K562 (cell line): ENCODE measurements at regions not wholly inside any gene's neighbourhood (a gene's known extent, or its start where the extent isn't known, plus 50 kb on each side); places are given as distances from the start of the nearest gene placed in this dataset.

Source experiments
- ATAC-seq: fragments of 200-7000 bp; cut with Tn5 transposase; 3 replicates; pipeline ENCODE4 v1.9.1; 2020; ENCODE audit warnings: moderate library complexity
- BruUV-seq: library from RNA; stranded (reverse); fragments of 400-500 nt; replicated peaks from 2 replicates; lab custom pipeline; 2021; lab: Mats Ljungman, UMichigan
- CTCF ChIA-PET: fragments of 300-600 bp; formaldehyde crosslinking; extraction: SDS; loops from one replicate; lab custom pipeline; 2021; ENCODE audit warnings: low intra/inter-chr PET ratio; lab: Yijun Ruan, JAX
- POLR2A ChIA-PET: fragments of 300-600, 350-650 bp; sonication (Branson Sonifier 250); formaldehyde crosslinking; extraction: SDS; loops from one replicate; lab custom pipeline; 2021; ENCODE audit warnings: antibody characterized with exemption, inconsistent platforms; lab: Yijun Ruan, JAX
- DNase-seq, 4 experiments: peaks; one replicate each; pipeline versions ENCODE4 v3.0.0 to v3.0.0-alpha.2; 2011 to 2018; ENCODE audit warnings: low spot score in 3 of 4, mixed read lengths in 3 of 4; ENCODE audit errors: extremely low read depth in 1 of 4
- FAIRE-seq: peaks from 2 replicates; lab custom pipeline; 2011; peaks lifted over from hg19 to GRCh38; lab: Jason Lieb, UNC
- H2AFZ ChIP-seq: 2 replicates; pipeline ENCODE4 v1.6.0; 2011; ENCODE audit warnings: low read depth, low read length, control low read depth, inconsistent platforms
- H3K27ac ChIP-seq: fragments of 200-600 bp; 3 replicates; pipeline ENCODE4 v1.8.0; 2011; ENCODE audit warnings: low read depth, mild to moderate bottlenecking, control low read depth, inconsistent platforms, low read length, moderate library complexity, mixed read lengths; ENCODE audit errors: extremely low read depth
- H3K27me3 ChIP-seq, 2 experiments: fragments of 300-600 bp in 1 of 2; 2 replicates in 1 of 2; 3 replicates in 1 of 2; pipeline versions ENCODE4 v1.6.0 to v1.8.0; 2011; ENCODE audit warnings: inconsistent platforms in 2 of 2, low read length in 2 of 2, mild to moderate bottlenecking in 1 of 2, mixed read lengths in 1 of 2, moderate library complexity in 1 of 2; ENCODE audit not compliant: control insufficient read depth in 2 of 2, insufficient read depth in 2 of 2
- H3K36me3 ChIP-seq: fragments of 300-600 bp; 3 replicates; pipeline ENCODE4 v1.8.0; 2011; ENCODE audit warnings: mild to moderate bottlenecking, low read length, inconsistent platforms; ENCODE audit not compliant: control insufficient read depth, insufficient read depth
- H3K4me1 ChIP-seq, 2 experiments: fragments of 200-600 bp in 1 of 2; replicated peaks in 1 of 2; 2 replicates in 1 of 2; 3 replicates in 1 of 2; pipeline versions ENCODE4 v1.5.1 to v1.8.0; 2011; ENCODE audit warnings: inconsistent platforms in 2 of 2, low read length in 2 of 2, mild to moderate bottlenecking in 1 of 2, mixed read lengths in 1 of 2, moderate library complexity in 1 of 2; ENCODE audit not compliant: control insufficient read depth in 2 of 2, insufficient read depth in 2 of 2
- H3K4me2 ChIP-seq: 2 replicates; pipeline ENCODE4 v1.6.1; 2011; ENCODE audit warnings: low read length, control low read depth, inconsistent platforms, mixed read lengths; ENCODE audit not compliant: insufficient read depth
- H3K4me3 ChIP-seq: fragments of 200-600 bp; sonication (generic), shearing (Covaris generic); 2 replicates; pipeline ENCODE4 v1.5.1; 2016; ENCODE audit warnings: control low read depth, inconsistent platforms
- H3K79me2 ChIP-seq: fragments of 200-600 bp; 3 replicates; pipeline ENCODE4 v1.8.0; 2011; ENCODE audit warnings: low read length, inconsistent platforms; ENCODE audit not compliant: control insufficient read depth, insufficient read depth
- H3K9ac ChIP-seq, 2 experiments: 2 replicates each; pipeline versions ENCODE4 v1.6.0 to v1.6.1; 2011; ENCODE audit warnings: low read depth in 2 of 2, low read length in 2 of 2, control low read depth in 1 of 2, inconsistent platforms in 1 of 2, mild to moderate bottlenecking in 1 of 2, mixed read lengths in 1 of 2; ENCODE audit not compliant: insufficient read depth in 1 of 2
- H3K9me1 ChIP-seq: one replicate; pipeline ENCODE4 v1.6.0; 2011; ENCODE audit warnings: inconsistent platforms, mild to moderate bottlenecking, low read length, moderate library complexity; ENCODE audit not compliant: control insufficient read depth, insufficient read depth
- H3K9me3 ChIP-seq: replicated peaks from 2 replicates; pipeline ENCODE4 v1.5.1; 2011; ENCODE audit warnings: low read depth, low read length, inconsistent platforms; ENCODE audit not compliant: control insufficient read depth, insufficient read depth
- H4K20me1 ChIP-seq: replicated peaks from 2 replicates; pipeline ENCODE4 v1.6.1; 2011; ENCODE audit warnings: low read length, inconsistent platforms, mixed read lengths; ENCODE audit not compliant: control insufficient read depth, insufficient read depth
- CHD4 ChIP-seq: fragments of 200-600 bp; sonication (generic); IDR thresholded peaks from 3 replicates; pipeline ENCODE4 v1.6.1; 2012; ENCODE audit warnings: low read depth, mild to moderate bottlenecking, mixed read lengths, low read length, inconsistent platforms; ENCODE audit not compliant: insufficient read depth, insufficient replicate concordance, poor library complexity, severe bottlenecking
- KLF6 ChIP-seq: fragments of 250-450 bp; sonication (Bioruptor Pico); IDR thresholded peaks from 2 replicates; pipeline ENCODE4 v1.4.0; 2020; ENCODE audit warnings: mild to moderate bottlenecking, moderate library complexity, borderline replicate concordance
- MAFG ChIP-seq: fragments of 450-650 bp; conservative IDR thresholded peaks from 2 replicates; pipeline ENCODE4 v1.6.1; 2016; ENCODE audit warnings: missing genetic modification characterization, missing compliant biosample characterization
- MTA1 ChIP-seq: fragments of 450-650 bp; IDR thresholded peaks from 2 replicates; pipeline ENCODE4 v1.6.1; 2017; ENCODE audit warnings: borderline replicate concordance
- PBX2 ChIP-seq, 2 experiments: IDR thresholded peaks in 1 of 2; conservative IDR thresholded peaks in 1 of 2; 2 replicates each; pipeline ENCODE4 v1.6.1; 2016; ENCODE audit warnings: low read depth in 2 of 2, mild to moderate bottlenecking in 1 of 2, missing compliant biosample characterization in 1 of 2, missing genetic modification characterization in 1 of 2, moderate library complexity in 1 of 2
- PCBP1 ChIP-seq: fragments of 200-400 bp; formaldehyde crosslinking; IDR thresholded peaks from 2 replicates; pipeline ENCODE4 v1.6.1; 2018; ENCODE audit warnings: mild to moderate bottlenecking, low read depth, low read length; ENCODE audit not compliant: poor library complexity, severe bottlenecking
- WGBS: fragments of 100-300 bp; shearing (Covaris generic); methylation state at CpG from one replicate; pipeline ENCODE4 v1.1.6; 2016; ENCODE audit warnings: low coverage, mixed read lengths; ENCODE audit not compliant: insufficient coverage; ENCODE audit errors: missing lambda C conversion rate; 5-methylcytosine and 5-hydroxymethylcytosine counted together
- in situ Hi-C: fragments of 300-500 bp; cut with MboI; formaldehyde crosslinking; loops from 4 replicates; pipeline ENCODE4 v1.15.0; 2018; ENCODE audit warnings: inconsistent platforms, mixed read lengths
- intact Hi-C: fragments of 100-400 bp; cut with micrococcal nuclease; formaldehyde crosslinking; loops from 2 replicates; pipeline ENCODE4 v1.14.2; 2022

DNA sequence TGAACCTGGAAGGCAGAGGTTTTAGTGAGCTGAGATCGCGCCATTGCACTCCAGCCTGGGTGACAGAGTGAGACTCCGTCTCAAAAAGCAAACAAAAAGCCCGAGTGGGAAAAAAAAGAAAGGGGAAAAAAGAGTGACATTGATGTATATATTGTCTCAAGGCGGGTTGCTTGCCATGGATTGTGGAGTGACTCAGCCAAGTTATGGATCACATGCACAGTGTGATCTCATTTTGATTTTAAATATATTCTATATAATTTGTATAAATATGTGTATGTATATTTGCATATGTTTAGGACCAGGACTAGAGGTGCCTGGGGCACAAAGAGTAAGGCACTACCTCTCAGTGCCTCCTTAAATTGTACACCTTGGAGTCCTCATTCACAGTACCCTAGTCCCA is 116.2 kb upstream of the RASSF8 start:
- Histone ChIP-seq H3K4me3 (no peak overlapping the region), H3K27me3 (peaks cover 0 to 2% of the 10 kb centered on the region in 2 experiments; a peak in 1 of 5 replicates), H3K27ac (no peak overlapping the region), H3K4me2 (no peak overlapping the region), H2AFZ (no peak overlapping the region), H3K36me3 (no peaks in the 10 kb centered on the region), H3K9me1 (no peaks in the 10 kb centered on the region), H3K4me1 (no peaks in the 10 kb centered on the region), H3K79me2 (no peaks in the 10 kb centered on the region), H3K9me3 (no peaks in the 10 kb centered on the region), H4K20me1 (no peaks in the 10 kb centered on the region), H3K9ac (no peak overlapping the region)
- intact Hi-C loops, result no loop called here
- TF ChIP-seq CHD4 (no peak), MTA1 (no peak), KLF6 (CRISPR knock-in tag) (no peak), MAFG (tag) (peak; percentile 23; the same call in 1 of the 2 replicates), PBX2 (CRISPR knock-in tag; IDR thresholded peaks at IDR 0.05; ENCODE audit: low read depth) (no peak), PBX2 (tag; conservative IDR thresholded peaks at IDR 0.05; ENCODE audit: low read depth) (peak; percentile 48; the same call in 1 of the 2 replicates), PCBP1 (no peak)
- FAIRE-seq (no peak), ATAC-seq (no peak), DNase-seq (no peak)
- POLR2A ChIA-PET, result interaction anchor here (1.7 kb wide), 1 partner anchor 10 kb away, joined by 5 read pairs; no protein-coding TSS in a partner anchor
- CTCF ChIA-PET, result no interaction called here
- in situ Hi-C loops, result no loop called here
- 0% methylated on average over 5 of the region's 5 CpGs for WGBS
- no TSS peak for BruUV-seq
